IPS-18a (cell line): ENCODE measurements at regions not wholly inside any gene's neighbourhood (a gene's known extent, or its start where the extent isn't known, plus 50 kb on each side); places are given as distances from the start of the nearest gene placed in this dataset.
A peak's percentile ranks its signal among the peaks of the same experiment; 100 is the strongest.

Source experiments
- H3K27ac ChIP-seq: one replicate; pipeline ENCODE4 v1.5.1; 2013; ENCODE audit warnings: low read length
- H3K27me3 ChIP-seq: one replicate; pipeline ENCODE4 v1.6.1; 2013; ENCODE audit warnings: mild to moderate bottlenecking, low read length; ENCODE audit not compliant: control insufficient read depth, insufficient read depth
- H3K36me3 ChIP-seq: one replicate; pipeline ENCODE4 v1.6.1; 2013; ENCODE audit warnings: low read depth, low read length; ENCODE audit not compliant: control insufficient read depth
- H3K4me1 ChIP-seq: one replicate; pipeline ENCODE4 v1.6.1; 2013; ENCODE audit warnings: low read depth, low read length; ENCODE audit not compliant: control insufficient read depth
- H3K4me3 ChIP-seq: one replicate; pipeline ENCODE4 v1.5.1; 2013; ENCODE audit warnings: low read length
- H3K9ac ChIP-seq: one replicate; pipeline ENCODE4 v1.6.1; 2013; ENCODE audit warnings: mild to moderate bottlenecking, low read length, moderate library complexity
- H3K9me3 ChIP-seq: one replicate; pipeline ENCODE4 v1.6.1; 2013; ENCODE audit warnings: low read depth, low read length; ENCODE audit not compliant: control insufficient read depth

DNA sequence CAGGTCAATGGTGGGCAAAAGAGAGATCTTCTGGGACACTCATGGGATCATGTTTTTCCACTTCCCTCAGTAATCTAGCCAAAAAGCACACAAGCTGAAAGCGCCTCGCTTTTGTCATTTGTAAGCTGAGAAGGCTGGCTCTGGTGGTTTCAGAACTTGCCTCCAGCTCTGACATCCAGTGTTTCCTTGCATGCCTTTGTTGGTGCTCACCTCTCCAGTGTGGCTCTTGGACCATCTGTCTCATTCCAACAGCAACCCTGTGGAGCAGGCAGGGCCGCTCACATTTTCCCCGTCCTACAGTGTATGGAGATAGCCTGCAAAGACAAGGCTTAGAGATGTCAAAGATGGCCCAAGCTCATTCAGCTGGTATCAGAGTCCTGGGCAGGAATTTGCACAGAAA lies 160.8 kb upstream of the KLF4 start:
- H3K27me3 ChIP-seq: no peaks in the 10 kb centered on the region
- H3K4me1 ChIP-seq: peaks cover 3% of the 10 kb centered on the region
- no peak overlapping the region for H3K4me3 ChIP-seq
- no peak overlapping the region for H3K27ac ChIP-seq
- no peaks in the 10 kb centered on the region for H3K9me3 ChIP-seq
- no peak overlapping the region for H3K9ac ChIP-seq
- no peaks in the 10 kb centered on the region for H3K36me3 ChIP-seq

DNA sequence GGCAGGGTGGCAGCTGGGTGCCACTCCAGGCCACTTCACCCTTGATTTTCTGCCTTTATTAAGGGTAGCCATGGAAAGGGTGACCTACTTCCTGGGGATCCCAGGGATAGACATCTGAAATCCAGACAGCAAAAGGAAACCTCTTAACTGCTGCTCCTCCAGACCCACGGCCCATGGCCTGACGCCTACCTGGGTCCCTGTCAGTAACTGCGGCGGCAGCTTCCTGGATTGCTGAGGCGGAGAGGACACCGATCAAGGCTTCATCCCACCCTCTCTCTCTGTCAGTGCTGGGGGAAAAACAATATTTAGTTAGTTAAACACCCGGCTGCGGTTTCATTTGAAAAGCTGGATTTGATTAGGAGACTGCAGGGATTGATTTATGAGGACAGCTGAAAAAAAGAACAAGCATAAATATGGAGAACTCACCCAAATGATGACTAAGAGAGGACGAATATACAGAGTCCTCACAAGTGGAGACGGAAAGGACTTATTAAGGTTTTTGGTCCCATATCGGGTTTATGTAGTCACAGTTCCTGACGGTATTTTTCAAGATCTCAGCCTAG lies 158.7 kb upstream of the KLF4 start:
- Histone ChIP-seq H3K27me3 (no peaks in the 10 kb centered on the region), H3K9me3 (no peaks in the 10 kb centered on the region), H3K4me1 (peaks cover under 1% of the 10 kb centered on the region), H3K36me3 (no peaks in the 10 kb centered on the region), H3K27ac (no peak overlapping the region), H3K4me3 (no peak overlapping the region), H3K9ac (no peak overlapping the region)

DNA sequence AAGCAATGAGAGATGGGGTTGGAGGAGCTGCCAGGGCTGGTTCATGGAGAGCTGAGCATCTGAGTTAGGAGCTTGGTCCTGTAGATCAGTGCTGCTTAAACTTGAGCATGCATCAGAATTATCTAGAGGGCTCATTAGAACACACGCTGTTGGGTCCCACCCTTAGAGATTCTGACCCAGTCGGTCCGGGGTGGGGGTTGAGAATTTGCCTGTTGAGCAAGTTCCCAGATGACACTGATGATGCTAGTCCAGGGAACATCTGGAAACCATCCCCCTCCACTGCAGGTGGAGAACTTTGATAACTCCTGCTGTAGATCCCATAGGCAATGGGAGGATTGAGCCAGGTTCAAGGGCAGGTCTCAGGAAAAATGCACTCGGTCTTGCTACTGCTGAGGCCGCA lies 158.0 kb upstream of the KLF4 start:
- no peaks in the 10 kb centered on the region for H3K9me3 ChIP-seq
- no peak overlapping the region for H3K27ac ChIP-seq
- no peak overlapping the region for H3K4me3 ChIP-seq
- H3K4me1 ChIP-seq: no peaks in the 10 kb centered on the region
- no peak overlapping the region for H3K9ac ChIP-seq
- H3K27me3 ChIP-seq: no peaks in the 10 kb centered on the region
- H3K36me3 ChIP-seq: no peaks in the 10 kb centered on the region

DNA sequence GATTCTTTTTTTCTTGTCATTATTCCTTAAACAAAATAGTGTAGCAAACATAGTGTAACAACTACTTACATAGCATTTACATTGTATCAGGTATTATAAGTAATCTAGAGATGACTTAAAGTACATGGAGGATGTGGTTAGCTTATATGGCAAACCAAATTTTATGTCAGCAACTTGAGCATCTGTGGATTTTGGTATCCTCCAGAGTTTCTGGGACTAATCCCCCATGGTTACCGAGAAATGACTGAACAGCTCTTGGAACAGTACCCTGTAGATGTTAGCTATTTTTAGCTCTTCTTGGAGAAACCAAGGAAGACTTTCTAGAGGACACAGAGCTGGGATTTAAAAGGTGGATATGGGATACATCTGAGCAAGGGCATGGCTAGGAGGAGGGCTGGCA lies 157.6 kb upstream of the KLF4 start:
- Histone ChIP-seq H3K4me1 (no peaks in the 10 kb centered on the region), H3K9me3 (no peaks in the 10 kb centered on the region), H3K36me3 (no peaks in the 10 kb centered on the region), H3K27ac (no peak overlapping the region), H3K27me3 (no peaks in the 10 kb centered on the region), H3K9ac (no peak overlapping the region), H3K4me3 (no peak overlapping the region)

DNA sequence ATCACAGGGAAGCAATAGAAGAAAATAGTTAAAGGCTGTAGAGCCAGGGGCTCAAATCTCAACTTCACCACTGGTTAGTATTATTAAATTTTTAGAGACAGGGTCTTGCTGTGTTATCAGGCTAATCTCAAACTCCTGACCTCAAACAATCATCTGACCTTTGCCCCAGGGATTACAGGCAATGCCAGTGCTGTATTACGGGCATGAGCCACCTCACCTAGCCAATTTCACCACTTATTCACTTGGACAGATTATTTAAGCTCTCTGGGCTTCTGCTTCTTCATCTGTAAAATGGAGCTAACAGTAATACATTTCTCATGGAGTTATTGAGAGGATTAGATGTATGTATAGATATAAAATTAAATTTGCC lies 155.9 kb upstream of the KLF4 start:
- H3K4me1 ChIP-seq: no peaks in the 10 kb centered on the region
- H3K27me3 ChIP-seq: no peaks in the 10 kb centered on the region
- H3K9ac ChIP-seq: no peak overlapping the region
- H3K4me3 ChIP-seq: no peak overlapping the region
- no peak overlapping the region for H3K27ac ChIP-seq
- H3K9me3 ChIP-seq: no peaks in the 10 kb centered on the region
- H3K36me3 ChIP-seq: no peaks in the 10 kb centered on the region

DNA sequence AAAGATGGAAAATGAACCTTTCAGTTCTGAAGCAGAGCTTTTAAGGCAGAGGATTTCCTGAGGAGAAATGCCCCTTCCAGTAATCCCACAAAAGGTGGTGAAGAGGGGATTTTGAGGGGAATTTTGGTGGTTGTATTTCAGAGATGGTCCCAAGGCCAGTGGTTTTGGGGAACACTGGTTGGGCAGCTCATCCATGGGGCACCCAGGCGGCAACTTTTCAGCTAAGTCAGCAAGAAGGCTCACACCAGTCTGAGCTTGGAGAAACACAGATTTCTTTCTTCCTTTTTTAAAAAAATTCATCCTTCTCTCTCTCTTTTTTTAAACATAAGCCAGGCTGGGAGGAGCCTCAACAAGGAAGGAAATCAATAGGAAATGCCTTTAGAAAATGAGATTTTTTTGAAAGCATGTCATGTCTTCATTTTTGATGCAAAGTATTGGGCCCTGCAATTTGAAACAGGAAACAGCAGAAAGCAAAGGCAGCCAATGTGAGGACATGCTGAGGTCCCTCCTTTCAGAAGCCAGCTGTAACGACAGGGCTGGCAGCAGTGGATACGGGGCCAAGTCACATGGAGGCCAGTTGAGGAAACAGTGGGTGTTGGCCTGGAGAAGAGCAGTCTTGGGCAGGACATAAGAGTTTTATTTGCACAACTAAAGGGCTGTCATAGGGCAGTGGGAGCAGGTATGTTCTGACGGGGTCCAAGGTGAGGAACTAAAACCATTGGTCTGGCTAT lies 155.3 kb upstream of the KLF4 start:
- Histone ChIP-seq H3K4me1 (no peaks in the 10 kb centered on the region), H3K9ac (no peak overlapping the region), H3K27me3 (no peaks in the 10 kb centered on the region), H3K27ac (no peak overlapping the region), H3K4me3 (no peak overlapping the region), H3K36me3 (no peaks in the 10 kb centered on the region), H3K9me3 (no peaks in the 10 kb centered on the region)

DNA sequence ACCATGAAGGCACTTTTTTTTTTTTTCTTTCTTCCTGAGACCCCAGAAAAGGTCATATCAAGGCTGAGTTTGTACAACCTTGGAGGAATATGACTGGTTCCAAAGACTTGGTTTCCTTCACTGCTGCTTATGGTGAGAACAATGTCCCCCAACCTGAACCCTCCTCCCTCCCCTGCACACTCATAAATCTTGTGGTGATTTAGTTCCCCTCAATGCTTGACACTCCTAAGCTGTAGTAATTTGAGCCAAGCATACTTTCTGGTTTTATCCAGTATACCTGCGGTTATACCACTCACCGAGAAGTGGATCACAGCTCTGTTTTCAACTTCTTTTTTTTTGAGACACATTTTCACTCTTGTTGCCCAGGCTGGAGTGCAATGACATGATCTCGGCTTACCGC lies 149.9 kb upstream of the KLF4 start:
- Histone ChIP-seq H3K27ac (no peak overlapping the region), H3K36me3 (no peaks in the 10 kb centered on the region), H3K9me3 (no peaks in the 10 kb centered on the region), H3K27me3 (peaks cover 33% of the 10 kb centered on the region), H3K9ac (no peak overlapping the region), H3K4me1 (peaks cover 4% of the 10 kb centered on the region), H3K4me3 (no peak overlapping the region)

DNA sequence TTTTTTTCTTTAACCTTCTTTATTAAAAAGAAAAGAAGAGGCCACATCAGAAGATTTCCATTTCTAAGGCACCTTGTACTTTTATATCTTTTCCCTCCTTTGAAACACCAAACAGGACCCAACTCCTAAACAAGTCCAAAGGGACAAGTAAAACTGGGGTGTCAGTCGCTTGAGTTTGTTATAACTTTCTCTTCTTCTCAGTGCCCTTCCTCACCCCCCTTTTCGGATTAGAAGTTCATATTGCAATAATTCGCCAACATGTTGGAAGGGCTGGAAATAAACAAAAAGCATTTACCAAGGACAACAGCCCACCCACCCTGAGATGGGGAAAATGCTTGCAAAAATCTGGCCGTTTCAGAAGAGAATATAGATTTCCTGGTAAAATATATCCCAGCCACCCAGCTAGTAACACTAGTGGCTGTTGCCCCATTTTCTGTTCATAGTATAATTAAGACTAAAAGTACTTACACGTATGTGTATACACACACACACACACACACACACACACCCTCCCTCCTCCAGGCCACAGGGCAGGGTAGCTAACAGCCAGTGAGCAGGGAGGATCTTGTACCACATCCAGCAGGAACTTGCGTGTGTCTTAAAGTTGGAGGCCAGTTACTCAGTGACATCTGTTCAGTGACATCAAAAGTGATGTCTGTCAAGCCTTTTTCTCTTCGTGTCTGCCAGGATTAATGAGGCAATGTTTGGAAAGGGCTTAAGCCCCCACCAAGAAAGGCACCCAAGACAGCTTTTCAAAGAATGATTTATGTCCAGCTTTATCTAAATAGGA lies 149.1 kb upstream of the KLF4 start:
- Histone ChIP-seq H3K9me3 (no peaks in the 10 kb centered on the region), H3K4me1 (peaks cover 4% of the 10 kb centered on the region), H3K27me3 (peaks cover 33% of the 10 kb centered on the region), H3K27ac (no peak overlapping the region), H3K36me3 (no peaks in the 10 kb centered on the region), H3K9ac (no peak overlapping the region), H3K4me3 (peak overlapping the region; percentile 71)

DNA sequence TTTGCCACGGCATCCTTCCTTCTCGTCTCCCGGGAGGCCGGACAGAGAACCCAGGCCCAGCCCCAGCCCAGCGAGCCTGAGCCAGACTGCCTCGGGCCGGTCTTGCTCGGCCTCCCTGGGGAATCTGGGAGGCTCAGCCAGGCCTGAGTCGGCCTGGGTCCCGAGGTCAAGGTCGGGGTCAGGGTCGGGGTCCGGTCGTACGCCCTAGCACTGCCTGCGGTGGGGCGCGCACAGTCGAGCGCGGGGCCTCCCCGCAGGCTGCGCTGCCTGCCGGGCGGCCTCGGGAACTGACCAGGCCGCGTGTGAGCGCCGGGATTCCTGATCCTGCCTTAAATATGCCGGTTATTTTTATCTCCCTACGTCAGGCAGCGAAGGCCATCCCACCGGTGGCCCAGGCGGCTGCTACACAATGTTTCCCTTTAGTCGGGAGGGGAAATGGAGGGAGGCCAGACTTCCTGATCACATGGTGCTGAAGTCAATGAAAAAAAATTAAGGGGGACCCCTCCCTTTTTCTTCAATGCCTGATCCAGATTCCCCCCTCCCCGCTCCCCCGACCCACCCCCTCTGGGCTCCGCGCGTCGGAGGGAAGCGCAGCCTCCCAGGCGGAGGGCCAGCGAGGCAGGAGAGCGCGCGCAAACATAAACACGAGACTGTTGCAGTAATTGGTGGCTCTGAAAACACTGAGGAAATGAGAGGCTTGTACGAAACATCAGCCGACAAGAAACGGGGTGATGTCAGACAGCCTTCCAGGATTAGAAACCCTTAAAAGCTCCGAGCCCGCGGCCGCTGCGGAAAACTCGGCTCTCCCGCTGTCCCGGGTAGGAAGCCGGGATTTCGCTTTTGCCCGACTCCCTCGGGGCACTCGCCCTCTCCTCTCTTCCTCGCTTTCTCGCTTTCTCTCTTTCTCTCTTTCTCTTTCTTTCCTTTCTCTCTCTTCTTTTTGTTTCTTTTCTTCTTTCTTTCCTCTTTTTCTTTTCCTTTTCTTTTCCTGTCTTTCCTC lies 148.2 kb upstream of the KLF4 start:
- H3K4me1 ChIP-seq: peaks cover 14% of the 10 kb centered on the region
- peak overlapping the region; percentile 71 for H3K4me3 ChIP-seq
- H3K9ac ChIP-seq: peak overlapping the region; percentile 63
- no peaks in the 10 kb centered on the region for H3K36me3 ChIP-seq
- no peak overlapping the region for H3K27ac ChIP-seq
- peaks cover 33% of the 10 kb centered on the region for H3K27me3 ChIP-seq
- H3K9me3 ChIP-seq: no peaks in the 10 kb centered on the region

DNA sequence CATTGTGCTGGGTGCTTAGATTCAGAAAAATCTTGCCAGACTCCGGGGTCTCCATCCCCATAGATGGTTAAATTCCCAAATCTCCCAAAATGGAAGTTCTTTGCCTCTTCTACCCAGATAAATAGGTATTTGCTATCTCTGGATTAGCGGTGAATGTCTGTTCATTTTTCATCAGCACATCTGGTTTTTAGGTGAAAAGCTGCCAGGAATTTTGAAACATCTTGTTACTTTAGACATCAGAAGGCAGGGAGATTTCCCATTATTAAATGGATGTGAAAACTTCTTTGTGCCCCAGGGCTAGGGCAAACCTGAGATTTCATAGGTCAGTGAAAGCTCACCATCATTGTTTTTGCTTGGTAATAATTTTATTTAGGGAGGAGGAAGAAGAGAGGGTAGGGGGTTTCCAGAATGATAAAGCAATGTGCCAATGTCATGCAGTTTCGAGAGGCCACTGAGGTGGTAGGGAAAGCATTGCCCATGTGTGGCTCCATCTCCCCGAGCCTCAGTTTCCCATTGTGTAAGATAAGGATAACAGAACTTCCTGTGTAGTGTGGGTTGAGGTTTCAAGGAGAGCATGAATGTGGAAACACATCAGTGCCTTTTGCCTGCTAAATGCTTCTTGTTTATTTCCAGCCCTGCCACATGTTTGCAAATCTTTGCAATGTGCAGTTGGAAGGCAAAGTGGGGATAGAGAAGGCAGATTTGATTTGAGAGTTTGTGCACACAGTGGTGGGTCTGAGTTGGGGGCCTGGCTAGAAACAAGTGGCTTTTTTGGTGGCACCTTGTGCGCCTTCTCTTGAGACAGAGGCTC lies 147.2 kb upstream of the KLF4 start:
- Histone ChIP-seq H3K27ac (no peak overlapping the region), H3K9me3 (no peaks in the 10 kb centered on the region), H3K36me3 (no peaks in the 10 kb centered on the region), H3K4me3 (peak overlapping the region; percentile 71), H3K27me3 (peaks cover 33% of the 10 kb centered on the region), H3K4me1 (peaks cover 19% of the 10 kb centered on the region), H3K9ac (no peak overlapping the region)
